HEK293T (cell line): ENCODE measurements at regions not wholly inside any gene's neighbourhood (a gene's known extent, or its start where the extent isn't known, plus 50 kb on each side); places are given as distances from the start of the nearest gene placed in this dataset.

Source experiments
- ELF4 ChIP-seq: fragments of 450-650 bp; IDR thresholded peaks from 2 replicates; pipeline ENCODE4 v1.6.1; 2017; ENCODE audit warnings: antibody characterized with exemption
- FOXK2 ChIP-seq: fragments of 450-650 bp; IDR thresholded peaks from 2 replicates; pipeline ENCODE4 v1.6.1; 2016; ENCODE audit warnings: mild to moderate bottlenecking
- HDGF ChIP-seq: fragments of 450-650 bp; IDR thresholded peaks from 2 replicates; pipeline ENCODE4 v1.6.1; 2017; ENCODE audit warnings: antibody characterized with exemption, borderline replicate concordance
- LEF1 ChIP-seq: fragments of 450-650 bp; IDR thresholded peaks from 2 replicates; pipeline ENCODE4 v1.6.1; 2017; ENCODE audit warnings: mild to moderate bottlenecking, borderline replicate concordance
- NFRKB ChIP-seq: fragments of 450-650 bp; IDR thresholded peaks from 2 replicates; pipeline ENCODE4 v1.6.1; 2016; ENCODE audit warnings: mild to moderate bottlenecking, moderate library complexity
- SP1 ChIP-seq: fragments of 450-650 bp; IDR thresholded peaks from 2 replicates; pipeline ENCODE4 v1.6.1; 2017
- TARDBP ChIP-seq: fragments of 450-650 bp; IDR thresholded peaks from 2 replicates; pipeline ENCODE4 v1.6.1; 2016
- TF ChIP-seq, protein P1 (sequence below): fragments of 450-650 bp; IDR thresholded peaks from 2 replicates; pipeline ENCODE4 v1.6.1; 2016

DNA sequence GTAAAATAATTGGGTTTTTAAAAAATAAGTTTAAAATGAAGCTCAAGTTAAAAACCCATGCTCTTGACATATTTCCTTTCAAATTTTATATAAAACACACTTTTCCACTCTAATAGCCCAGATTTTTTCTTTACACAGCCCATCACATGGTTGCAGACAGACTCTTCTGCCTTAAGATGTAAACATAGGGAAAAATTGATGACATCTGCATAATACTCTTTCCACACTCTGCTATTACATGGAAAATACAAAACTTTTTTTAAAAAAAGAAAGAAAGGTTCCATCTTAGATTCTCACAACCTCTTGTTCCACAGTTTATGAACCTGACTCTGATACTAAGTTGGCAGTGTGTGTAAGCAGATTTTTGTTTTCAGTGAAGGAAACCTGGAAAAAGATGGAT is 120.8 kb upstream of the ZNF648 start:
- TF ChIP-seq HDGF, result no peak
- TF ChIP-seq FOXK2, result no peak
- no peak for TF ChIP-seq LEF1
- TF ChIP-seq, protein P1, sequence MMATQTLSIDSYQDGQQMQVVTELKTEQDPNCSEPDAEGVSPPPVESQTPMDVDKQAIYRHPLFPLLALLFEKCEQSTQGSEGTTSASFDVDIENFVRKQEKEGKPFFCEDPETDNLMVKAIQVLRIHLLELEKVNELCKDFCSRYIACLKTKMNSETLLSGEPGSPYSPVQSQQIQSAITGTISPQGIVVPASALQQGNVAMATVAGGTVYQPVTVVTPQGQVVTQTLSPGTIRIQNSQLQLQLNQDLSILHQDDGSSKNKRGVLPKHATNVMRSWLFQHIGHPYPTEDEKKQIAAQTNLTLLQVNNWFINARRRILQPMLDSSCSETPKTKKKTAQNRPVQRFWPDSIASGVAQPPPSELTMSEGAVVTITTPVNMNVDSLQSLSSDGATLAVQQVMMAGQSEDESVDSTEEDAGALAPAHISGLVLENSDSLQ, result no peak
- no peak for TF ChIP-seq NFRKB
- no peak for TF ChIP-seq SP1
- TF ChIP-seq ELF4, result no peak
- no peak for TF ChIP-seq TARDBP
